GM10248 (cell line): ENCODE measurements at regions not wholly inside any gene's neighbourhood (a gene's known extent, or its start where the extent isn't known, plus 50 kb on each side); places are given as distances from the start of the nearest gene placed in this dataset.

Experiments used
- CTCF ChIA-PET: fragments of 300-600 bp; sonication (Branson Sonifier 250); formaldehyde crosslinking; extraction: SDS; loops from one replicate; lab custom pipeline; 2021; ENCODE audit warnings: antibody characterized with exemption; lab: Yijun Ruan, JAX
- POLR2A ChIA-PET: fragments of 350-650 bp; sonication (Branson Sonifier 250); formaldehyde crosslinking; extraction: SDS; loops from one replicate; lab custom pipeline; 2020; ENCODE audit warnings: antibody characterized with exemption; lab: Yijun Ruan, JAX
- DNase-seq: peaks from one replicate; pipeline ENCODE4 v3.0.0; 2012; ENCODE audit errors: extremely low spot score
- CTCF ChIP-seq: IDR thresholded peaks from 2 replicates; pipeline ENCODE4 v1.5.1; 2012; ENCODE audit warnings: mild to moderate bottlenecking, low read depth; ENCODE audit errors: extremely low read depth, missing control alignments, control extremely low read depth

DNA sequence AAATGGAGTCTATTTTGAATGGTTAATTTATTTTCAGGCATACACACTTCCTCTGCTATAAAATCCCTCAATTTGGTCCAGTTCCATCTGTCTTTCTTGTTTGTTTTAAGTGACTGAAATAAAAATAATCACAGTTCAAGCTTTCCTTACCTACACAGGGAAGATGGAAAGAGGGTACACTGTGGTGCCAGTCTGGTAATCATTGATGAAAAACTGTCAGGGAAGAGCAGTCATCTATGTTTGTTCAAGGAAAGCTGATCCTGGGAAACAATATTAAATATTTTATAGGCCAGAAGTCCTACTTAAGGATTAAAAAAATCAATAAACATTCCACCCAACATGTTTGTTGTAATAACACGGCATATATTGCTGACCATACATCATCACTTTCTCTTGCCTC, 115.2 kb upstream of the KCNMB2 start:
- no peak for TF ChIP-seq CTCF
- POLR2A ChIA-PET, result no interaction called here
- CTCF ChIA-PET, result interaction anchor here (1.0 to 2.3 kb wide), 2 partner anchors 12 to 15 kb away, joined by 3 to 6 read pairs; no protein-coding TSS in a partner anchor

GRCh38 chr3:178422406-178422805, 113.8 kb upstream of the KCNMB2 start:
- no peak for DNase-seq
- CTCF ChIA-PET, result interaction anchor here (1.1 to 2.7 kb wide), 5 partner anchors 9 to 18 kb away, joined by 3 to 9 read pairs (median 3); no protein-coding TSS in a partner anchor
- TF ChIP-seq CTCF, result no peak
- POLR2A ChIA-PET, result no interaction called here

More for the DNA sequence above, 115.2 kb upstream of the KCNMB2 start:
- no peak for DNase-seq

DNA sequence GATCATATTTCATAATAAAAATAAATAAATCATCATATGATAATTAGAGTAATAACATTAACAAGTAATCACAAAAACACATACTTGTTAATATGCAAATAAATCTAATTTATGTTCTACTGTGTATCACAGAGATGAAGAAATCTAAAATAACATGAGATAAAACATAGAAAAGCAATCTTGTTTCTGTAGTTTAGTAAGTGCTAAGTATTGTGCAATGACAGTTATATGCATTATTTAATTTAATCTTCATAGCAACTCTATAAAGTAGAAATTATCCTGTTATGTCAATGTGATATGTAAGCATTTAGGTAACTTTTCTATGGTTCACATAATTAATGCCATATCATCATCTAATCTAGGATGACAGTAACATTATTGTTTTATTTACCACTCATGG, 108.2 kb upstream of the KCNMB2 start:
- POLR2A ChIA-PET, result no interaction called here
- CTCF ChIA-PET, result no interaction called here
- no peak for DNase-seq
- TF ChIP-seq CTCF, result no peak

- TF ChIP-seq CTCF, result peak; percentile 34
- DNase-seq, result no peak
- CTCF ChIA-PET, result interaction anchor here (0.9 to 5.1 kb wide), 17 partner anchors 10 to 882 kb away, joined by 3 to 51 read pairs (median 4); no protein-coding TSS in a partner anchor
- POLR2A ChIA-PET, result no interaction called here
Measured at GRCh38 chr3:178434206-178434805, 101.9 kb upstream of the KCNMB2 start.

DNA sequence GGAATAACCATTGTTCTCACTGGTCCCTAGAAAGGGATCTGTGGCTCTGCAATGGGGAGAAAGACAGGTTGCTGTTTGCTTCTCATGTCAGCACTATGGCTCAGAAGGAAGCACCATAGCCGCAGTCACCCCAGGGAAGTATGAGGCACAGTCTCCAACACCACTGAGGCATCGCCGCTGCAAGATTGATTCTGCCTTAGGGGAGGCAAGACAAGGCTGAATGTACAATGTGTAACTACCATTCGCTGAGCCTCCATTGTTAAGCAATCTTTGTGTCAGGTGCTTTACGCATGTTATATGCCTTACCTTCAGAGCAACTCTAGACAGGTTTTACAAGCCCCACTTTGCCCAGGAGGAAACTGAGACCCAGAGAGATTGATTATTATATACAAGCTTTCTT, 100.7 kb upstream of the KCNMB2 start:
- no peak for TF ChIP-seq CTCF
- no peak for DNase-seq
- POLR2A ChIA-PET, result no interaction called here

GRCh38 chr3:178436773-178437172, 99.5 kb upstream of the KCNMB2 start:
- CTCF ChIA-PET, result interaction anchor here (0.7 to 5.1 kb wide), 23 partner anchors 8 to 564 kb away, joined by 3 to 51 read pairs (median 5); no protein-coding TSS in a partner anchor
- POLR2A ChIA-PET, result no interaction called here
- TF ChIP-seq CTCF, result peak; percentile 45
- peak; percentile 53 for DNase-seq

More for the DNA sequence above, 100.7 kb upstream of the KCNMB2 start:
- CTCF ChIA-PET, result interaction anchor here (0.8 to 5.1 kb wide), 21 partner anchors 9 to 881 kb away, joined by 3 to 51 read pairs (median 5); no protein-coding TSS in a partner anchor
